Activated T-cell treated with anti-CD3 and anti-CD28 coated beads, Interleukin-2, amount 50 U/mL, for 72 hours (primary cell): ENCODE measurements at regions not wholly inside any gene's neighbourhood (a gene's known extent, or its start where the extent isn't known, plus 50 kb on each side); places are given as distances from the start of the nearest gene placed in this dataset.
"Not testable (repeated sequence)": the region's sequence is repeated elsewhere in the genome, so short reads cannot be mapped to it uniquely, and the experiment has no call there.

ENCODE experiments used
- ATAC-seq, 2 donors: fragments of 150-1000 bp; cut with Tn5 transposase; replicated peaks in 1 of 2; 2 replicates each; pipeline ENCODE4 v1.10.0; 2021; ENCODE audit warnings: moderate library complexity in 2 of 2, mild to moderate bottlenecking in 1 of 2
- DNase-seq, 2 donors: peaks; one replicate each; pipeline ENCODE4 v3.0.0; 2021 to 2022; ENCODE audit warnings: mixed read lengths in 1 of 2
- H3K27ac Mint-ChIP-seq: one replicate; pipeline ENCODE4 v1.8.0; 2022; ENCODE audit warnings: mild to moderate bottlenecking, moderate library complexity, mixed read lengths
- H3K27me3 Mint-ChIP-seq: one replicate; pipeline ENCODE4 v1.8.0; 2022; ENCODE audit warnings: low read depth, mixed read lengths
- H3K36me3 Mint-ChIP-seq, 2 donors: one replicate each; pipeline ENCODE4 v1.8.0; 2022; ENCODE audit warnings: mixed read lengths in 2 of 2, mild to moderate bottlenecking in 1 of 2; ENCODE audit not compliant: insufficient read depth in 2 of 2
- H3K4me1 Mint-ChIP-seq: one replicate; pipeline ENCODE4 v1.8.0; 2022; ENCODE audit warnings: low read depth, mixed read lengths
- H3K4me3 Mint-ChIP-seq, 2 donors: one replicate each; pipeline ENCODE4 v1.8.0; 2022; ENCODE audit warnings: mild to moderate bottlenecking in 2 of 2, mixed read lengths in 2 of 2, moderate library complexity in 2 of 2
- H3K9me3 Mint-ChIP-seq, 2 donors: one replicate each; pipeline ENCODE4 v1.8.0; 2022; ENCODE audit warnings: mixed read lengths in 2 of 2

DNA sequence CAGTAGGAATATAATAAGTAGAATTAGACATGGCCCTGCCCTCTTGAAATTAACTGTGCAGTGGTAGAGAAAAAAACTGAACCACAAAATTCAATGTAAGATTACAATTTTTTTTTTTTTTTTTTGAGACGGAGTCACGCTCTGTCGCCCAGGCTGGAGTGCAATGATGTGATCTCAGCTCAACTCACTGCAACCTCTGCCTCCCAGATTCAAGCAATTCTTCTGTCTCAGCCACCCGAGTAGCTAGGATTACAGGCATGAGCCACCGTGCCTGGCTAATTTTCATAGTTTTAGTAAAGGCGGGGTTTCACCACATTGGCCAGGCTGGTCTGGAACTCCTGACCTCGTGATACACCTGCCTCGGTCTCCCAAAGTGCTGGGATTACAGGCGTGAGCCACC is 864.3 kb downstream of the EFNB2 start:
- not testable (repeated sequence) for ATAC-seq

GRCh38 chr13:105670179-105670990 is 865.1 kb downstream of the EFNB2 start:
- no peak overlapping the region for H3K27ac Mint-ChIP-seq
- H3K9me3 Mint-ChIP-seq, result peaks cover 1 to 3% of the 10 kb centered on the region in 2 donors
- H3K36me3 Mint-ChIP-seq, result no peaks in the 10 kb centered on the region
- H3K4me3 Mint-ChIP-seq, result no peak overlapping the region
- no peak for ATAC-seq
- H3K27me3 Mint-ChIP-seq, result no peaks in the 10 kb centered on the region
- DNase-seq, result no peak
- no peaks in the 10 kb centered on the region for H3K4me1 Mint-ChIP-seq

More for the DNA sequence above, 864.3 kb downstream of the EFNB2 start:
- H3K4me3 Mint-ChIP-seq, H3K9me3 Mint-ChIP-seq, H3K27ac Mint-ChIP-seq, DNase-seq, H3K36me3 Mint-ChIP-seq, H3K27me3 Mint-ChIP-seq, H3K4me1 Mint-ChIP-seq: not testable (repeated sequence)

GRCh38 chr13:105665284-105665683 is 870.2 kb downstream of the EFNB2 start:
- no peaks in the 10 kb centered on the region for H3K4me1 Mint-ChIP-seq
- no peaks in the 10 kb centered on the region for H3K27me3 Mint-ChIP-seq
- H3K27ac Mint-ChIP-seq, result no peak overlapping the region
- no peak overlapping the region for H3K4me3 Mint-ChIP-seq
- no peaks in the 10 kb centered on the region for H3K36me3 Mint-ChIP-seq
- ATAC-seq, result no peak
- DNase-seq, result no peak
- H3K9me3 Mint-ChIP-seq, result peaks cover 0 to 2% of the 10 kb centered on the region in 2 donors

- Mint-ChIP-seq H3K36me3 (no peaks in the 10 kb centered on the region), H3K4me1 (no peaks in the 10 kb centered on the region), H3K9me3 (peaks cover 0 to 2% of the 10 kb centered on the region in 2 donors), H3K4me3 (no peak overlapping the region), H3K27ac (no peak overlapping the region), H3K27me3 (no peaks in the 10 kb centered on the region)
- DNase-seq (no peak), ATAC-seq (no peak)
These were observed 872.3 kb downstream of the EFNB2 start for GRCh38 chr13:105663182-105663581.

- Mint-ChIP-seq H3K27me3 (peaks cover 6% of the 10 kb centered on the region), H3K4me1 (no peaks in the 10 kb centered on the region), H3K27ac (no peak overlapping the region), H3K9me3 (peaks cover 0 to 2% of the 10 kb centered on the region in 2 donors), H3K4me3 (no peak overlapping the region), H3K36me3 (no peaks in the 10 kb centered on the region)
- ATAC-seq, result peak in 1 of 2 donors; percentile 27
- DNase-seq, result no peak
These were observed 874.9 kb downstream of the EFNB2 start for GRCh38 chr13:105660561-105660960.

GRCh38 chr13:105658431-105658830 is 877.0 kb downstream of the EFNB2 start:
- H3K4me3 Mint-ChIP-seq, result no peak overlapping the region

GRCh38 chr13:105655046-105655445 is 880.4 kb downstream of the EFNB2 start:
- H3K4me1 Mint-ChIP-seq, result no peaks in the 10 kb centered on the region
- H3K27ac Mint-ChIP-seq, result no peak overlapping the region
- no peak for ATAC-seq
- H3K4me3 Mint-ChIP-seq, result no peak overlapping the region
- peaks cover 6% of the 10 kb centered on the region for H3K27me3 Mint-ChIP-seq
- no peaks in the 10 kb centered on the region for H3K36me3 Mint-ChIP-seq
- no peak for DNase-seq
- peaks cover 0 to 2% of the 10 kb centered on the region in 2 donors for H3K9me3 Mint-ChIP-seq

More at GRCh38 chr13:105658431-105658830, 877.0 kb downstream of the EFNB2 start:
- H3K36me3 Mint-ChIP-seq, result no peaks in the 10 kb centered on the region
- peaks cover 6% of the 10 kb centered on the region for H3K27me3 Mint-ChIP-seq
- no peaks in the 10 kb centered on the region for H3K4me1 Mint-ChIP-seq
- ATAC-seq (no peak), DNase-seq (no peak)
- H3K9me3 Mint-ChIP-seq, result peaks cover 0 to 2% of the 10 kb centered on the region in 2 donors
- no peak overlapping the region for H3K27ac Mint-ChIP-seq

DNA sequence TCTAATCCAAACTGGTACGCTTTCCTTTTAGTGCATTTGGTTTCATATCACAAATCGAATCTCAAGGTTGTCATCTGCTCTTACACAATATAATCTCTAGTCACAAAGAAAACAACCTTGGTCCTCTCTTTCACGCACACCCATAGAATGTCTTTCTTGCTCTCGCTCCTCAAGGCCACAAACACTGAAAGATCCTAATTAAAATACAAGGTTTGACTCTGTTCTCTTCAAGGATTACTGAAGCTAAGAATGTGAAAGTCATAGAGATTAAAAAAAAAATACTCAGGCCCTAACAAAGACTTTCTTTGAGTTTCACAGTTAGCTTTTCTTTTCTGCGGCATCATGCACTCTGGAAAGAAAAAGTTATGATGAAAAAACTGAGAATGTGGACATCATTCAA is 891.5 kb downstream of the EFNB2 start:
- Mint-ChIP-seq H3K27ac (no peak overlapping the region), H3K4me1 (no peaks in the 10 kb centered on the region), H3K27me3 (no peaks in the 10 kb centered on the region), H3K9me3 (peaks cover 3 to 6% of the 10 kb centered on the region in 2 donors), H3K4me3 (no peak overlapping the region), H3K36me3 (no peaks in the 10 kb centered on the region)
- no peak for ATAC-seq
- DNase-seq, result no peak

DNA sequence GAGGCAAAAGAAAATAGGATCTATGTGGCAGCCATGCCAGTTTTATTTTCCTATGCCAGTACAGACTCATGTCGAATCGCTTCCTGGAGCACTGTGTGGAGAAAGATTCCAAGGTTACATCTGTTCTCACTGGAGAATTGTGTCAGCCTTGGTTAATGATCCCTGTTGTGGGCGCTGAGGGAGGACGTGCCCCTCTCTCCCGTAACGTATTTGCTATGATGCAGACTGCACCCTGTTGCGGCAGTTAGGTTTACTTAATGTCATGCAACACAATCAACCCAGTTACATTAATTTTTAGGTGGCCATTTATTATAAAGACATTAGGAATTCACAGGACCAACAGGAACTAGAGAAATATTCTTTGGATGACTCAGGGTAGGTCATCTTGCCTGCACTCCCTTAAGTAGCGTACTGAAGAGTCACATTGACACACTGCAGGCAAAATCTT is 892.9 kb downstream of the EFNB2 start:
- no peak overlapping the region for H3K27ac Mint-ChIP-seq
- no peak overlapping the region for H3K4me3 Mint-ChIP-seq
- H3K27me3 Mint-ChIP-seq, result no peaks in the 10 kb centered on the region
- H3K4me1 Mint-ChIP-seq, result no peaks in the 10 kb centered on the region
- peaks cover 3 to 4% of the 10 kb centered on the region in 2 donors for H3K9me3 Mint-ChIP-seq
- H3K36me3 Mint-ChIP-seq, result no peaks in the 10 kb centered on the region
- ATAC-seq (no peak), DNase-seq (no peak)

- Mint-ChIP-seq H3K27me3 (no peaks in the 10 kb centered on the region), H3K4me3 (no peak overlapping the region)
These were observed 894.3 kb downstream of the EFNB2 start for GRCh38 chr13:105641121-105641520.

DNA sequence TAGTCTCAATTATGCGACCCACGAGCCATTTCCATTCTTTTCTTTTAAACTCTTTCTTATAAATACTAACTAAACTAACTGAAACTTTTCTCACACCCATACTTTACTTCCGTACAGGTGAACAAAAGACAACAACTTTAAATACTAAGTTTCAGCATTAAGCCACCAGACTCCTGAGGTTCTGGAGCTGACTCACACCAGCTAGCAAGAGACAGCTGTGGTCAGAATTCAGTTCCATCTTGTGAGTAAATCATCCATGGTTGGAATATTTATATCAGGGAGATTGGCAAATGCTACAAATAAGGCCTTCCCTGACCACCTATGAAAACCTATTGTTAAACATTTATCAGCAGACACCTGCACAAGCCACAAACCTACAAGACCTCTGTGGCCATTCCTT is 897.0 kb downstream of the EFNB2 start:
- Mint-ChIP-seq H3K27me3 (no peaks in the 10 kb centered on the region), H3K36me3 (no peaks in the 10 kb centered on the region), H3K4me1 (no peaks in the 10 kb centered on the region), H3K9me3 (peaks cover 1 to 3% of the 10 kb centered on the region in 2 donors), H3K4me3 (no peak overlapping the region), H3K27ac (no peak overlapping the region)
- no peak for DNase-seq
- ATAC-seq, result no peak

More at GRCh38 chr13:105641121-105641520, 894.3 kb downstream of the EFNB2 start:
- Mint-ChIP-seq H3K27ac (no peak overlapping the region), H3K36me3 (no peaks in the 10 kb centered on the region), H3K9me3 (peaks cover 3 to 4% of the 10 kb centered on the region in 2 donors), H3K4me1 (no peaks in the 10 kb centered on the region)
- ATAC-seq (no peak), DNase-seq (no peak)

DNA sequence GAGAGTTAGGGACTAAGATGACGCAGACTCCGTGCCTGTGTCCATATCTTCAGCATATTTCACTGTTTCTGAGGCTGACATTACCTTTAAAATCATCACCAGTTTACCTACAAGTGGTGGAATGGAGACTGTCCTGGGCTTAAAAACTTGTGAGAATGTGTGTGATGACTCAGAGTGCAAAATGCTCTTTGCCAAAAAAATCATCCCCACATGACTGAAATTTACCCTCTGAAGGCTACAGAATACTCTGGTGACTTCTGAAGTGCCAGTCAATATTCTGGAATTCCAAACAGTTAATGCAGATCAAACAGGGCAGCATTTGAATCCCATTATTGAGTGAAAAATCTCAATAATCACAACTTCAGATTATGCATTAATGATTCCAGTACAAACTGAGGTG is 901.4 kb downstream of the EFNB2 start:
- no peak overlapping the region for H3K27ac Mint-ChIP-seq
- no peaks in the 10 kb centered on the region for H3K36me3 Mint-ChIP-seq
- no peaks in the 10 kb centered on the region for H3K4me1 Mint-ChIP-seq
- H3K9me3 Mint-ChIP-seq, result peaks cover 0 to 1% of the 10 kb centered on the region in 2 donors
- ATAC-seq, result no peak
- no peaks in the 10 kb centered on the region for H3K27me3 Mint-ChIP-seq
- no peak overlapping the region for H3K4me3 Mint-ChIP-seq
- no peak for DNase-seq

DNA sequence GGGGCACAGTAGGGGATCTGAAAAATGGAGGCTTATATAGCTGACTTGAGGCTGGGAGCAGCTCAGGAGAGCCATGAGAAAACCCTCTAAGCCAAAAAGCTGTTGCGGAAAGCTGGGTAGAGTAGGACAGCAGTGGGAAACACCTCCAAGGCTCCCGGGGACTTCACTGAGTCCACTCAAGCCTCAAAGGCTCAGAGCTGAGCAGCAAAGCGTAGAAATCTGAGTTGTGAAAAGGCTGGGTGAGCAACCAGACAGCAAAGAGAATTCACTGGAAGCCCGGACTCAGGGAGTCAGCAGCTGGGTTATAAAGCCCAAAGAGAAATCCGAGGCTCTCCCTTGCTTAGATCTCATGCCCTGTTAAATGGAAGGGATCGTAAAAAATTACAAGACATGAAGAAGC is 905.0 kb downstream of the EFNB2 start:
- ATAC-seq (no peak), DNase-seq (no peak)
- Mint-ChIP-seq H3K27ac (no peak overlapping the region), H3K4me1 (no peaks in the 10 kb centered on the region), H3K27me3 (no peaks in the 10 kb centered on the region), H3K9me3 (peaks cover 0 to 1% of the 10 kb centered on the region in 2 donors), H3K36me3 (no peaks in the 10 kb centered on the region), H3K4me3 (no peak overlapping the region)

DNA sequence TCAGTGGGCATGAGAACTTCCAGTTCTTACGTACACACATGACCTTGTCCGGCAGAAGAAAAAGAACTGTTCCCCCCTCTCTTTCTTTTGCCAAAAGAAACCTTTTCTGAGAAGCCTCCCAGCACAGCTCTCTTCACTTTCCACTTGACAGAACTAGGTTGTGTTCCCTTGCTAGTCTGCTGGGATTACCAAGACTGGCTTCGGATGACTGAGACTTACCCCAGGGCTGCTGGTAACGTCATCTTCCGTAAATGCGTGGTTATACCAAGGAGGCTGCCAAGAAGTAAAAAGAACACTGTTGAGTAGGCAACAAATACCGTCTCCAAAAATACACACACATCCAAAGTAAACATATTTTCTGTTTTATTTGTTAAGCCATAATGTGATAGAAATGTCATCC is 908.2 kb downstream of the EFNB2 start:
- H3K9me3 Mint-ChIP-seq, result peaks cover 0 to 1% of the 10 kb centered on the region in 2 donors
- no peak overlapping the region for H3K27ac Mint-ChIP-seq
- H3K36me3 Mint-ChIP-seq, result no peaks in the 10 kb centered on the region
- ATAC-seq (no peak), DNase-seq (no peak)
- H3K27me3 Mint-ChIP-seq, result no peaks in the 10 kb centered on the region
- no peaks in the 10 kb centered on the region for H3K4me1 Mint-ChIP-seq
- no peak overlapping the region for H3K4me3 Mint-ChIP-seq
